Activated naive CD8-positive, alpha-beta T cell treated with anti-CD3 and anti-CD28 coated beads, Interleukin-2, amount 10 ng/mL, durations not matched to agents 7 days and 5 days (primary cell): ENCODE measurements at regions not wholly inside any gene's neighbourhood (a gene's known extent, or its start where the extent isn't known, plus 50 kb on each side); places are given as distances from the start of the nearest gene placed in this dataset.
A peak's percentile ranks its signal among the peaks of the same experiment; 100 is the strongest.
"Not testable (repeated sequence)": the region's sequence is repeated elsewhere in the genome, so short reads cannot be mapped to it uniquely, and the experiment has no call there.

Experiments
- ATAC-seq: fragments of 150-1000 bp; cut with Tn5 transposase; one replicate; pipeline ENCODE4 v1.10.0; 2021; ENCODE audit warnings: low read depth, moderate library complexity
- POLR2A ChIA-PET: fragments of 350-600 bp; sonication (Branson Sonifier 250); formaldehyde crosslinking; loops from one replicate; lab custom pipeline; 2021; ENCODE audit warnings: antibody characterized with exemption; lab: Charles Lee
- DNase-seq: peaks from one replicate; pipeline ENCODE4 v3.0.0; 2021
- H3K27ac Mint-ChIP-seq: one replicate; pipeline ENCODE4 v1.8.0; 2022; ENCODE audit warnings: mild to moderate bottlenecking, mixed read lengths
- H3K27me3 Mint-ChIP-seq: one replicate; pipeline ENCODE4 v1.8.0; 2022; ENCODE audit warnings: mild to moderate bottlenecking, moderate library complexity, mixed read lengths
- H3K36me3 Mint-ChIP-seq: one replicate; pipeline ENCODE4 v1.8.0; 2021; ENCODE audit warnings: mild to moderate bottlenecking, mixed read lengths
- H3K4me1 Mint-ChIP-seq: one replicate; pipeline ENCODE4 v1.8.0; 2021; ENCODE audit warnings: mixed read lengths
- H3K4me3 Mint-ChIP-seq: one replicate; pipeline ENCODE4 v1.8.0; 2022; ENCODE audit warnings: mild to moderate bottlenecking, moderate library complexity, mixed read lengths
- H3K9me3 Mint-ChIP-seq: one replicate; pipeline ENCODE4 v1.8.0; 2021; ENCODE audit warnings: mixed read lengths

- Mint-ChIP-seq H3K4me3 (no peak overlapping the region), H3K4me1 (no peaks in the 10 kb centered on the region), H3K27ac (no peak overlapping the region), H3K27me3 (no peaks in the 10 kb centered on the region), H3K9me3 (peaks cover 3% of the 10 kb centered on the region), H3K36me3 (no peaks in the 10 kb centered on the region)
- DNase-seq, result no peak
- POLR2A ChIA-PET, result no interaction called here
- no peak for ATAC-seq
These were observed 240.9 kb downstream of the TRIM36 start for GRCh38 chr5:114928644-114929462.

GRCh38 chr5:114924769-114925168 lies 244.9 kb downstream of the TRIM36 start:
- no peaks in the 10 kb centered on the region for H3K27me3 Mint-ChIP-seq
- no peak overlapping the region for H3K4me3 Mint-ChIP-seq
- no peak overlapping the region for H3K27ac Mint-ChIP-seq
- POLR2A ChIA-PET, result no interaction called here
- H3K9me3 Mint-ChIP-seq, result peaks cover 3% of the 10 kb centered on the region
- ATAC-seq (no peak), DNase-seq (no peak)
- H3K4me1 Mint-ChIP-seq, result no peaks in the 10 kb centered on the region
- H3K36me3 Mint-ChIP-seq, result no peaks in the 10 kb centered on the region

GRCh38 chr5:114912189-114912920 lies 257.4 kb downstream of the TRIM36 start:
- Mint-ChIP-seq H3K36me3 (no peaks in the 10 kb centered on the region), H3K4me1 (no peaks in the 10 kb centered on the region), H3K27ac (no peak overlapping the region), H3K27me3 (no peaks in the 10 kb centered on the region), H3K9me3 (peaks cover 5% of the 10 kb centered on the region), H3K4me3 (no peak overlapping the region)
- DNase-seq (no peak), ATAC-seq (no peak)
- POLR2A ChIA-PET, result no interaction called here

- Mint-ChIP-seq H3K4me3 (no peak overlapping the region), H3K4me1 (no peaks in the 10 kb centered on the region), H3K27me3 (no peaks in the 10 kb centered on the region), H3K9me3 (peaks cover 8% of the 10 kb centered on the region), H3K27ac (no peak overlapping the region), H3K36me3 (no peaks in the 10 kb centered on the region)
- POLR2A ChIA-PET, result no interaction called here
- no peak for DNase-seq
- ATAC-seq, result no peak
These were observed 259.0 kb downstream of the TRIM36 start for GRCh38 chr5:114910727-114911126.

- Mint-ChIP-seq H3K9me3 (peaks cover 8% of the 10 kb centered on the region), H3K36me3 (no peaks in the 10 kb centered on the region), H3K4me1 (no peaks in the 10 kb centered on the region), H3K27me3 (no peaks in the 10 kb centered on the region), H3K4me3 (no peak overlapping the region), H3K27ac (no peak overlapping the region)
- ATAC-seq, result no peak
- DNase-seq, result no peak
- POLR2A ChIA-PET, result no interaction called here
These were observed 260.3 kb downstream of the TRIM36 start for GRCh38 chr5:114909424-114909823.

GRCh38 chr5:114903767-114904166 lies 265.9 kb downstream of the TRIM36 start:
- Mint-ChIP-seq H3K36me3 (no peaks in the 10 kb centered on the region), H3K4me1 (no peaks in the 10 kb centered on the region), H3K4me3 (no peak overlapping the region), H3K27me3 (no peaks in the 10 kb centered on the region), H3K9me3 (peaks cover 7% of the 10 kb centered on the region), H3K27ac (no peak overlapping the region)
- POLR2A ChIA-PET, result no interaction called here
- DNase-seq, result no peak
- ATAC-seq, result no peak

GRCh38 chr5:114898602-114899001 lies 271.1 kb downstream of the TRIM36 start:
- ATAC-seq, result no peak
- Mint-ChIP-seq H3K27ac (no peak overlapping the region), H3K9me3 (peaks cover under 1% of the 10 kb centered on the region), H3K4me3 (no peak overlapping the region), H3K4me1 (no peaks in the 10 kb centered on the region), H3K36me3 (no peaks in the 10 kb centered on the region), H3K27me3 (no peaks in the 10 kb centered on the region)
- POLR2A ChIA-PET, result no interaction called here
- no peak for DNase-seq

- peaks cover 4% of the 10 kb centered on the region for H3K9me3 Mint-ChIP-seq
- no peak overlapping the region for H3K4me3 Mint-ChIP-seq
- H3K36me3 Mint-ChIP-seq, result no peaks in the 10 kb centered on the region
- POLR2A ChIA-PET, result no interaction called here
- ATAC-seq (no peak), DNase-seq (no peak)
- no peak overlapping the region for H3K27ac Mint-ChIP-seq
- H3K4me1 Mint-ChIP-seq, result no peaks in the 10 kb centered on the region
- H3K27me3 Mint-ChIP-seq, result no peaks in the 10 kb centered on the region
These were observed 286.0 kb downstream of the TRIM36 start for GRCh38 chr5:114883675-114884074.

GRCh38 chr5:114859438-114859735 lies 310.3 kb downstream of the TRIM36 start:
- Mint-ChIP-seq H3K4me1 (peaks cover 2% of the 10 kb centered on the region), H3K9me3 (peaks cover 4% of the 10 kb centered on the region), H3K4me3 (no peak overlapping the region), H3K27me3 (no peaks in the 10 kb centered on the region), H3K36me3 (no peaks in the 10 kb centered on the region), H3K27ac (no peak overlapping the region)
- no peak for DNase-seq
- POLR2A ChIA-PET, result no interaction called here
- ATAC-seq, result no peak

GRCh38 chr5:114858665-114859437 lies 310.9 kb downstream of the TRIM36 start:
- H3K27ac Mint-ChIP-seq, result no peak overlapping the region
- ATAC-seq, result no peak
- POLR2A ChIA-PET, result no interaction called here
- no peak for DNase-seq
- H3K4me3 Mint-ChIP-seq, result no peak overlapping the region
- peaks cover 2% of the 10 kb centered on the region for H3K4me1 Mint-ChIP-seq
- peaks cover 4% of the 10 kb centered on the region for H3K9me3 Mint-ChIP-seq
- H3K36me3 Mint-ChIP-seq, result no peaks in the 10 kb centered on the region
- no peaks in the 10 kb centered on the region for H3K27me3 Mint-ChIP-seq

GRCh38 chr5:114857941-114858551 lies 311.7 kb downstream of the TRIM36 start:
- Mint-ChIP-seq H3K4me1 (peaks cover 2% of the 10 kb centered on the region), H3K9me3 (peaks cover 8% of the 10 kb centered on the region), H3K27me3 (no peaks in the 10 kb centered on the region), H3K27ac (no peak overlapping the region), H3K36me3 (no peaks in the 10 kb centered on the region), H3K4me3 (peak overlapping the region; percentile 25)
- DNase-seq (no peak), ATAC-seq (no peak)
- POLR2A ChIA-PET, result no interaction called here

- POLR2A ChIA-PET, H3K27me3 Mint-ChIP-seq, H3K36me3 Mint-ChIP-seq, ATAC-seq, H3K27ac Mint-ChIP-seq, H3K9me3 Mint-ChIP-seq, H3K4me1 Mint-ChIP-seq, DNase-seq, H3K4me3 Mint-ChIP-seq: not testable (repeated sequence)
These were observed 325.0 kb downstream of the TRIM36 start for GRCh38 chr5:114844711-114845110.

- Mint-ChIP-seq H3K4me1 (no peaks in the 10 kb centered on the region), H3K9me3 (peaks cover 8% of the 10 kb centered on the region), H3K27me3 (no peaks in the 10 kb centered on the region), H3K4me3 (no peak overlapping the region), H3K27ac (no peak overlapping the region), H3K36me3 (no peaks in the 10 kb centered on the region)
- DNase-seq (no peak), ATAC-seq (no peak)
- POLR2A ChIA-PET, result no interaction called here
These were observed 330.3 kb downstream of the TRIM36 start for GRCh38 chr5:114839360-114839759.
